22Rv1 (cell line): ENCODE measurements at regions not wholly inside any gene's neighbourhood (a gene's known extent, or its start where the extent isn't known, plus 50 kb on each side); places are given as distances from the start of the nearest gene placed in this dataset.

Source experiments
- H3K27ac ChIP-seq: fragments of 450-650 bp; 2 replicates; pipeline ENCODE4 v1.5.1; 2017
- ZFX ChIP-seq: fragments of 450-650 bp; IDR thresholded peaks from 2 replicates; pipeline ENCODE4 v1.6.1; 2017; ENCODE audit warnings: antibody characterized with exemption, borderline replicate concordance
- TF ChIP-seq, protein P1 (sequence below): fragments of 450-650 bp; IDR thresholded peaks from 2 replicates; pipeline ENCODE4 v1.5.1; 2017; ENCODE audit warnings: mild to moderate bottlenecking

- TF ChIP-seq ZFX: no peak
- TF ChIP-seq, protein P1, sequence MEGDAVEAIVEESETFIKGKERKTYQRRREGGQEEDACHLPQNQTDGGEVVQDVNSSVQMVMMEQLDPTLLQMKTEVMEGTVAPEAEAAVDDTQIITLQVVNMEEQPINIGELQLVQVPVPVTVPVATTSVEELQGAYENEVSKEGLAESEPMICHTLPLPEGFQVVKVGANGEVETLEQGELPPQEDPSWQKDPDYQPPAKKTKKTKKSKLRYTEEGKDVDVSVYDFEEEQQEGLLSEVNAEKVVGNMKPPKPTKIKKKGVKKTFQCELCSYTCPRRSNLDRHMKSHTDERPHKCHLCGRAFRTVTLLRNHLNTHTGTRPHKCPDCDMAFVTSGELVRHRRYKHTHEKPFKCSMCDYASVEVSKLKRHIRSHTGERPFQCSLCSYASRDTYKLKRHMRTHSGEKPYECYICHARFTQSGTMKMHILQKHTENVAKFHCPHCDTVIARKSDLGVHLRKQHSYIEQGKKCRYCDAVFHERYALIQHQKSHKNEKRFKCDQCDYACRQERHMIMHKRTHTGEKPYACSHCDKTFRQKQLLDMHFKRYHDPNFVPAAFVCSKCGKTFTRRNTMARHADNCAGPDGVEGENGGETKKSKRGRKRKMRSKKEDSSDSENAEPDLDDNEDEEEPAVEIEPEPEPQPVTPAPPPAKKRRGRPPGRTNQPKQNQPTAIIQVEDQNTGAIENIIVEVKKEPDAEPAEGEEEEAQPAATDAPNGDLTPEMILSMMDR: no peak
- H3K27ac ChIP-seq: no peak overlapping the region
Observed at GRCh38 chr18:70684821-70685220, 396.0 kb downstream of the SOCS6 start.

DNA sequence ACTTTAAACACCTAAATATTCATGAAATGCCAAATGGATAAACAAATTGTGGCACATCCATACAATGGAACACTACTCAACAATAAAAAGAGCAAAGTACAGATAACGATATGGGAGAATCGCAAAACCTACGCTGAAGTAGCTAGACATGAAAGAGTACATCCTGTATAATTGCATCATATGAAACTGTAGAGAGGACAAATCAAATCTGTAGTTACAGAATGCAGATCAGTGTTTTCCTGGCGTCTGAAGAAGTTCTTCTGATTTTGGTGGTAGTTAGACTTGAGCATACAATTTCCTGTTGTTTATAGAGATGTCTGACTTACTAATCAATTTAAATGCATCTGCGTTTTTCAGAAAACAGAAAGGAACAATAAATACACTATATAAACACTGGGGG, 394.4 kb downstream of the SOCS6 start:
- no peak overlapping the region for H3K27ac ChIP-seq
- TF ChIP-seq ZFX: no peak
- TF ChIP-seq, protein P1: no peak

GRCh38 chr18:70674896-70675295, 386.1 kb downstream of the SOCS6 start:
- TF ChIP-seq, protein P1: no peak
- TF ChIP-seq ZFX: no peak
- H3K27ac ChIP-seq: no peak overlapping the region

DNA sequence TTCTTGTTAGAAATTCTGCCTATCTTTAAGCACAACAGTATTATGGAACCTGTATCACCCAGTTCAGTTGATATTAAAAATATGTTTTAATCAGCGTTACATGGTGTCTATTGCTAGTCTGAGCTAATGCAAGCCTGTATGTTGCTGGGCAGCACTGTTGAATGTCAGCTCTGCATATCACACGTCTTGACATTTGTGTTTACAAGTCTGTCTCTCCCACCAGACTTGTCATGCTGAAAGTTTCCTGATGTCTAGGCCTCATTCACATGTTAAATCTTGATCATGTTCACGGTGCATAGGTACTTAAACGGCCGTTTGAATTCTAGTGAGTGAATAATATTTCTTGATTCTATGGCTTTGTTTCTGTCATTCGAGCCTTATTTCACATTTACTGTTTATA, 385.0 kb downstream of the SOCS6 start:
- no peak for TF ChIP-seq ZFX
- TF ChIP-seq, protein P1: no peak
- H3K27ac ChIP-seq: no peak overlapping the region

GRCh38 chr18:70672581-70672980, 383.7 kb downstream of the SOCS6 start:
- H3K27ac ChIP-seq: no peak overlapping the region
- TF ChIP-seq, protein P1: no peak
- no peak for TF ChIP-seq ZFX

- H3K27ac ChIP-seq: no peak overlapping the region
- no peak for TF ChIP-seq ZFX
- TF ChIP-seq, protein P1: no peak
Observed at GRCh38 chr18:70671889-70672565, 383.2 kb downstream of the SOCS6 start.

GRCh38 chr18:70666936-70667335, 378.1 kb downstream of the SOCS6 start:
- no peak for TF ChIP-seq ZFX
- TF ChIP-seq, protein P1: no peak
- no peak overlapping the region for H3K27ac ChIP-seq
